ENCODE measurements at regions not wholly inside any gene's neighbourhood (a gene's known extent, or its start where the extent isn't known, plus 50 kb on each side); places are given as distances from the start of the nearest gene placed in this dataset.

GRCh38 chr2:128729051-128729450, 410.4 kb upstream of the HS6ST1 start:
- WGBS, 3 donors: 95 to 96% (median 95%) methylated on average over 2 of the region's 2 CpGs
- DNase-seq: no peak
- intact Hi-C loops (cut with DNase I): no loop called here
- no peak overlapping the region for H3K27ac ChIP-seq
- H3K9me3 ChIP-seq: no peaks in the 10 kb centered on the region
- no peaks in the 10 kb centered on the region for H3K4me1 ChIP-seq (ENCODE audit: insufficient read depth)
- TF ChIP-seq EP300 (IDR thresholded peaks at IDR 0.05): no peak
- no peak for TF ChIP-seq CTCF (IDR thresholded peaks at IDR 0.05)
- no peak for TF ChIP-seq POLR2A (IDR thresholded peaks at IDR 0.05)
- no peaks in the 10 kb centered on the region for H3K27me3 ChIP-seq
- no peak overlapping the region for H3K4me3 ChIP-seq
- H3K36me3 ChIP-seq: no peaks in the 10 kb centered on the region

- intact Hi-C loops (cut with DNase I): no loop called here
- no peaks in the 10 kb centered on the region for H3K9me3 ChIP-seq
- H3K27me3 ChIP-seq: no peaks in the 10 kb centered on the region
- H3K27ac ChIP-seq: no peak overlapping the region
- no peak for DNase-seq
- TF ChIP-seq POLR2A (IDR thresholded peaks at IDR 0.05): no peak
- TF ChIP-seq EP300 (IDR thresholded peaks at IDR 0.05): no peak
- no peak for TF ChIP-seq CTCF (IDR thresholded peaks at IDR 0.05)
- H3K36me3 ChIP-seq: no peaks in the 10 kb centered on the region
- no peak overlapping the region for H3K4me3 ChIP-seq
- peaks cover 6% of the 10 kb centered on the region for H3K4me1 ChIP-seq (ENCODE audit: insufficient read depth)
- 97 to 99% (median 97%) methylated on average over 11 of the region's 11 CpGs for WGBS, 3 donors
These were observed 413.5 kb upstream of the HS6ST1 start for GRCh38 chr2:128731994-128732650.

- peak in 1 of 5 donors; percentile 57 for DNase-seq
- no peak for TF ChIP-seq POLR2A (IDR thresholded peaks at IDR 0.05)
- TF ChIP-seq CTCF (IDR thresholded peaks at IDR 0.05): no peak
- no peak for TF ChIP-seq EP300 (IDR thresholded peaks at IDR 0.05)
- Histone ChIP-seq H3K27ac (no peak overlapping the region), H3K36me3 (no peaks in the 10 kb centered on the region), H3K27me3 (no peaks in the 10 kb centered on the region), H3K9me3 (no peaks in the 10 kb centered on the region), H3K4me3 (no peak overlapping the region), H3K4me1 (ENCODE audit: insufficient read depth) (peaks cover 6% of the 10 kb centered on the region)
- 49 to 58% (median 52%) methylated on average over 4 of the region's 4 CpGs for WGBS, 3 donors
- intact Hi-C loops (cut with DNase I): no loop called here
These were observed 414.3 kb upstream of the HS6ST1 start for GRCh38 chr2:128732976-128733431.

- Histone ChIP-seq H3K27ac (no peak overlapping the region), H3K4me1 (ENCODE audit: insufficient read depth) (peaks cover 6% of the 10 kb centered on the region), H3K4me3 (no peak overlapping the region), H3K9me3 (no peaks in the 10 kb centered on the region), H3K27me3 (no peaks in the 10 kb centered on the region), H3K36me3 (no peaks in the 10 kb centered on the region)
- DNase-seq: no peak
- TF ChIP-seq POLR2A (IDR thresholded peaks at IDR 0.05): no peak
- WGBS, 3 donors: 81 to 86% (median 82%) methylated on average over 5 of the region's 5 CpGs
- intact Hi-C loops (cut with DNase I): no loop called here
These were observed 414.8 kb upstream of the HS6ST1 start for GRCh38 chr2:128733450-128733849.

- no peaks in the 10 kb centered on the region for H3K9me3 ChIP-seq
- H3K27me3 ChIP-seq: no peaks in the 10 kb centered on the region
- no peak overlapping the region for H3K4me3 ChIP-seq
- peaks cover 6% of the 10 kb centered on the region for H3K4me1 ChIP-seq (ENCODE audit: insufficient read depth)
- intact Hi-C loops (cut with DNase I): loop anchor here in 1 of 4 donors (5.0 kb wide), 1 partner anchor 412 kb away; no protein-coding TSS in a partner anchor
- no peak for DNase-seq
- 69 to 84% (median 79%) methylated on average over 37 of the region's 37 CpGs for WGBS, 3 donors
- no peak overlapping the region for H3K27ac ChIP-seq
- TF ChIP-seq CTCF (IDR thresholded peaks at IDR 0.05) (no peak), POLR2A (IDR thresholded peaks at IDR 0.05) (no peak), EP300 (IDR thresholded peaks at IDR 0.05) (no peak)
- H3K36me3 ChIP-seq: no peaks in the 10 kb centered on the region
These were observed 416.0 kb upstream of the HS6ST1 start for GRCh38 chr2:128734521-128735295.

Data from ovary (tissue), 7 donors.